A549 (cell line): ENCODE measurements at regions not wholly inside any gene's neighbourhood (a gene's known extent, or its start where the extent isn't known, plus 50 kb on each side); places are given as distances from the start of the nearest gene placed in this dataset.

Source experiments
- ATAC-seq, 2 experiments: fragments of 200-7000 bp in 1 of 2; fragments of >200 bp in 1 of 2; cut with Nextera tagmentation in 1 of 2; cut with Tn5 transposase in 1 of 2; 3 replicates each; pipeline versions ENCODE4 v1.8.0 to v1.9.1; 2018 to 2020; ENCODE audit warnings: mild to moderate bottlenecking in 1 of 2, moderate library complexity in 1 of 2
- CTCF ChIA-PET: fragments of 300-600 bp; sonication (Branson Sonifier 250); formaldehyde crosslinking; extraction: SDS; loops from one replicate; lab custom pipeline; 2021; ENCODE audit warnings: antibody characterized with exemption, inconsistent platforms; lab: Yijun Ruan, JAX
- POLR2A ChIA-PET: fragments of 350-600 bp; formaldehyde crosslinking; extraction: SDS; loops from one replicate; lab custom pipeline; 2021; ENCODE audit warnings: antibody characterized with exemption, inconsistent platforms; lab: Yijun Ruan, JAX
- DNase-seq, 2 experiments: peaks; one replicate each; pipeline versions ENCODE4 v3.0.0 to v3.0.0-alpha.2; 2011 to 2016; ENCODE audit warnings: low read depth in 1 of 2, low spot score in 1 of 2
- FAIRE-seq: peaks from 2 replicates; lab custom pipeline; 2011; peaks lifted over from hg19 to GRCh38; lab: Jason Lieb, UNC
- H3K27ac ChIP-seq, 2 experiments: fragments of >200 bp; sonication (Bioruptor Twin); formaldehyde crosslinking; 3 replicates each; pipeline ENCODE4 v1.5.1; 2016 to 2017
- H3K4me1 ChIP-seq: fragments of >200 bp; sonication (Bioruptor Twin); formaldehyde crosslinking; 3 replicates; pipeline ENCODE4 v1.6.1; 2016
- H3K4me2 ChIP-seq: fragments of >200 bp; sonication (Bioruptor Twin); formaldehyde crosslinking; 3 replicates; pipeline ENCODE4 v1.6.1; 2016
- H3K4me3 ChIP-seq: fragments of >200 bp; sonication (Bioruptor Twin); formaldehyde crosslinking; 3 replicates; pipeline ENCODE4 v1.5.1; 2016
- H3K9me3 ChIP-seq: fragments of >200 bp; sonication (Bioruptor Twin); formaldehyde crosslinking; 3 replicates; pipeline ENCODE4 v1.6.1; 2016
- CBX2 ChIP-seq: fragments of 200-600 bp; sonication (generic); IDR thresholded peaks from 2 replicates; pipeline ENCODE4 v1.6.1; 2016; ENCODE audit warnings: low read depth, mild to moderate bottlenecking, borderline replicate concordance
- EHF ChIP-seq: fragments of 250-450 bp; sonication (Bioruptor Pico); IDR thresholded peaks from 2 replicates; pipeline ENCODE4 v1.5.0; 2020; ENCODE audit warnings: mild to moderate bottlenecking
- EP300 ChIP-seq, 2 experiments: fragments of >200 bp; sonication (Bioruptor Twin); formaldehyde crosslinking; IDR thresholded peaks; 2 replicates in 1 of 2; 3 replicates in 1 of 2; pipeline ENCODE4 v1.6.1; 2016 to 2017
- FOSB ChIP-seq: fragments of 250-450 bp; sonication (Bioruptor Pico); IDR thresholded peaks from 2 replicates; pipeline ENCODE4 v1.5.0; 2020; ENCODE audit warnings: mild to moderate bottlenecking, moderate library complexity
- FOSL2 ChIP-seq, 2 experiments: fragments of 450-650 bp in 1 of 2; fragments of >200 bp in 1 of 2; sonication (Bioruptor Twin) in 1 of 2; formaldehyde crosslinking; IDR thresholded peaks; 2 replicates each; pipeline versions ENCODE4 v1.5.0 to v1.6.1; 2016 to 2020; ENCODE audit warnings: mild to moderate bottlenecking in 1 of 2, moderate library complexity in 1 of 2
- GATA3 ChIP-seq: IDR thresholded peaks from 2 replicates; pipeline ENCODE4 v1.6.1; 2012; ENCODE audit warnings: borderline replicate concordance
- HOXA7 ChIP-seq: fragments of 250-450 bp; sonication (Bioruptor Pico); IDR thresholded peaks from 2 replicates; pipeline ENCODE4 v1.5.0; 2020; ENCODE audit warnings: mild to moderate bottlenecking, moderate library complexity
- HOXB5 ChIP-seq: fragments of 250-450 bp; sonication (Bioruptor Pico); IDR thresholded peaks from 2 replicates; pipeline ENCODE4 v1.5.0; 2020; ENCODE audit warnings: mild to moderate bottlenecking, moderate library complexity
- JUNB ChIP-seq: fragments of >200 bp; sonication (Bioruptor Twin); formaldehyde crosslinking; IDR thresholded peaks from 2 replicates; pipeline ENCODE4 v1.6.1; 2016
- KDM5A ChIP-seq: fragments of 200-600 bp; sonication (generic); IDR thresholded peaks from 2 replicates; pipeline ENCODE4 v1.6.1; 2016; ENCODE audit warnings: antibody characterized with exemption, mild to moderate bottlenecking
- NFE2L2 ChIP-seq: fragments of 150-350 bp; conservative IDR thresholded peaks from 2 replicates; pipeline ENCODE4 v1.6.1; 2014; ENCODE audit warnings: low read length
- SMC3 ChIP-seq: fragments of >200 bp; sonication (Bioruptor Twin); formaldehyde crosslinking; IDR thresholded peaks from 3 replicates; pipeline ENCODE4 v1.6.1; 2018; ENCODE audit warnings: inconsistent platforms
- SREBF2 ChIP-seq: fragments of 450-650 bp; IDR thresholded peaks from 2 replicates; pipeline ENCODE4 v1.6.1; 2014; ENCODE audit warnings: mild to moderate bottlenecking, moderate library complexity
- ZFP36 ChIP-seq: fragments of 450-650 bp; IDR thresholded peaks from 2 replicates; pipeline ENCODE4 v1.6.1; 2014; ENCODE audit warnings: borderline replicate concordance; ENCODE audit not compliant: partially characterized antibody
- ZNF302 ChIP-seq: fragments of 250-450 bp; sonication (Bioruptor Pico); IDR thresholded peaks from 2 replicates; pipeline ENCODE4 v1.9.0; 2021; ENCODE audit warnings: inconsistent platforms, mild to moderate bottlenecking, moderate library complexity
- ZSCAN20 ChIP-seq: fragments of 250-450 bp; sonication (Bioruptor Pico); IDR thresholded peaks from 2 replicates; pipeline ENCODE4 v1.8.0; 2022; ENCODE audit warnings: mild to moderate bottlenecking, moderate library complexity
- WGBS: methylation state at CpG from one replicate; pipeline ENCODE4 v1.1.6; 2017; ENCODE audit errors: missing lambda C conversion rate; 5-methylcytosine and 5-hydroxymethylcytosine counted together
- TF ChIP-seq, protein P1 (sequence below): IDR thresholded peaks from 2 replicates; pipeline ENCODE4 v1.6.1; 2012; ENCODE audit warnings: low read depth, borderline replicate concordance
- TF ChIP-seq, protein P2 (sequence below): fragments of >200 bp; sonication (Bioruptor Twin); formaldehyde crosslinking; IDR thresholded peaks from 3 replicates; pipeline ENCODE4 v1.5.1; 2016
- TF ChIP-seq, protein P3 (sequence below): fragments of 200-600 bp; sonication (generic); IDR thresholded peaks from 2 replicates; pipeline ENCODE4 v1.6.1; 2016; ENCODE audit warnings: antibody characterized with exemption, mild to moderate bottlenecking, moderate library complexity

DNA sequence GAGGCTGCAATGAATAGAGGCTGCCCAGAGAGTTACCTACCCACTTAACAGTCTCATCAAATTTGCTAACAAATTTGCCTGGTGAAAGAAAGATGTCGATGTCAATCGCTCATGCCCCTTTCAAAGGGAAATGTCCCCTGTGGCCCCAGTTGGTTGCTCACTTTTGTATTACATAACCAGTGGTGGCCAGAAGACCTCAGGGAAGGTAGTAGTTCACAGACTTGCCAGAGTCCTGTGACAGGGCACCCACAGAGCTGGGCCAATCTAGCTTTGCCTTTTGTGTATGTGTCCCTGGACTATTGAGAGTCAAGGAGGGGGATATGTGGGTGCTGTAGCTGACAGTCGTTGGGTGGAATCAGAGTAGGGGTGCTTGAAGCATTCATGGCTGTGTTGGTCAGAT lies 70.7 kb upstream of the CCN6 start:
- no peak overlapping the region for H3K4me3 ChIP-seq
- H3K9me3 ChIP-seq: no peaks in the 10 kb centered on the region
- no peak overlapping the region for H3K27ac ChIP-seq
- CTCF ChIA-PET: no interaction called here
- no peak for DNase-seq
- no peak for ATAC-seq
- H3K4me2 ChIP-seq: no peak overlapping the region
- TF ChIP-seq CBX2: no peak
- no peak for TF ChIP-seq ZFP36
- no peak for TF ChIP-seq JUNB
- TF ChIP-seq ZSCAN20 (CRISPR knock-in tag): no peak
- TF ChIP-seq KDM5A: no peak
- no peak for TF ChIP-seq GATA3
- TF ChIP-seq EHF (CRISPR knock-in tag): no peak
- no peak for TF ChIP-seq ZNF302 (CRISPR knock-in tag)
- TF ChIP-seq NFE2L2: no peak
- TF ChIP-seq, protein P1, sequence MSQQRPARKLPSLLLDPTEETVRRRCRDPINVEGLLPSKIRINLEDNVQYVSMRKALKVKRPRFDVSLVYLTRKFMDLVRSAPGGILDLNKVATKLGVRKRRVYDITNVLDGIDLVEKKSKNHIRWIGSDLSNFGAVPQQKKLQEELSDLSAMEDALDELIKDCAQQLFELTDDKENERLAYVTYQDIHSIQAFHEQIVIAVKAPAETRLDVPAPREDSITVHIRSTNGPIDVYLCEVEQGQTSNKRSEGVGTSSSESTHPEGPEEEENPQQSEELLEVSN: no peak
- TF ChIP-seq FOSB (CRISPR knock-in tag): no peak
- TF ChIP-seq EP300 (IDR thresholded peaks at IDR 0.05): no peak
- TF ChIP-seq, protein P2, sequence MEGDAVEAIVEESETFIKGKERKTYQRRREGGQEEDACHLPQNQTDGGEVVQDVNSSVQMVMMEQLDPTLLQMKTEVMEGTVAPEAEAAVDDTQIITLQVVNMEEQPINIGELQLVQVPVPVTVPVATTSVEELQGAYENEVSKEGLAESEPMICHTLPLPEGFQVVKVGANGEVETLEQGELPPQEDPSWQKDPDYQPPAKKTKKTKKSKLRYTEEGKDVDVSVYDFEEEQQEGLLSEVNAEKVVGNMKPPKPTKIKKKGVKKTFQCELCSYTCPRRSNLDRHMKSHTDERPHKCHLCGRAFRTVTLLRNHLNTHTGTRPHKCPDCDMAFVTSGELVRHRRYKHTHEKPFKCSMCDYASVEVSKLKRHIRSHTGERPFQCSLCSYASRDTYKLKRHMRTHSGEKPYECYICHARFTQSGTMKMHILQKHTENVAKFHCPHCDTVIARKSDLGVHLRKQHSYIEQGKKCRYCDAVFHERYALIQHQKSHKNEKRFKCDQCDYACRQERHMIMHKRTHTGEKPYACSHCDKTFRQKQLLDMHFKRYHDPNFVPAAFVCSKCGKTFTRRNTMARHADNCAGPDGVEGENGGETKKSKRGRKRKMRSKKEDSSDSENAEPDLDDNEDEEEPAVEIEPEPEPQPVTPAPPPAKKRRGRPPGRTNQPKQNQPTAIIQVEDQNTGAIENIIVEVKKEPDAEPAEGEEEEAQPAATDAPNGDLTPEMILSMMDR: no peak
- FAIRE-seq: no peak
- POLR2A ChIA-PET: no interaction called here
- no peaks in the 10 kb centered on the region for H3K4me1 ChIP-seq
- WGBS: 35% methylated on average over 3 of the region's 3 CpGs

DNA sequence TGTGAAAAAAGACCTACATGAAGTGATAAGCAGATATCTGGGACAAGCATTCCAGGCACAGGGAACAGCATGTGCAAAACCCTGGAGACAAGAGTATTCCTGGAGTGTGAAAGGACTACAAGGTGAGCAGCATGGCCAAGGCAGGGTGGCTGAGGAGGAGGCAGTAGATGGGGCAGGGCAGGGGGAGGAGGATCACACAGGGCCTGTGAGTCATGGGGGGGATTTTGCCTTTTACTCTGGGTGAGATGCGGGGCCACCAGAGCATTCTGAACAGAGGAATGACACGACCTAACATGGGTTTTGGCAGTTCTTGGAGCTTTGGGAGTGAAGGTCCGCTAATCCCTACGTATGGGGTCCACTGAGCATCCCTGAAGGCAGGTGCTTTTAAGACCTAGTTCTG lies 69.8 kb upstream of the CCN6 start:
- FAIRE-seq (no peak), DNase-seq (no peak), ATAC-seq (no peak)
- H3K27ac ChIP-seq: no peak overlapping the region
- H3K4me3 ChIP-seq: no peak overlapping the region
- H3K4me2 ChIP-seq: no peak overlapping the region
- no peaks in the 10 kb centered on the region for H3K4me1 ChIP-seq
- ChIA-PET CTCF (interaction anchor here (1.5 kb wide), 1 partner anchor 13 kb away, joined by 5 read pairs; no protein-coding TSS in a partner anchor), POLR2A (no interaction called here)
- H3K9me3 ChIP-seq: no peaks in the 10 kb centered on the region
- TF ChIP-seq FOSB (CRISPR knock-in tag) (no peak), HOXB5 (CRISPR knock-in tag) (no peak)
- TF ChIP-seq, protein P2: no peak
- TF ChIP-seq, all 56 proteins: peak for 0
- 65% methylated on average over 3 of the region's 4 CpGs for WGBS

DNA sequence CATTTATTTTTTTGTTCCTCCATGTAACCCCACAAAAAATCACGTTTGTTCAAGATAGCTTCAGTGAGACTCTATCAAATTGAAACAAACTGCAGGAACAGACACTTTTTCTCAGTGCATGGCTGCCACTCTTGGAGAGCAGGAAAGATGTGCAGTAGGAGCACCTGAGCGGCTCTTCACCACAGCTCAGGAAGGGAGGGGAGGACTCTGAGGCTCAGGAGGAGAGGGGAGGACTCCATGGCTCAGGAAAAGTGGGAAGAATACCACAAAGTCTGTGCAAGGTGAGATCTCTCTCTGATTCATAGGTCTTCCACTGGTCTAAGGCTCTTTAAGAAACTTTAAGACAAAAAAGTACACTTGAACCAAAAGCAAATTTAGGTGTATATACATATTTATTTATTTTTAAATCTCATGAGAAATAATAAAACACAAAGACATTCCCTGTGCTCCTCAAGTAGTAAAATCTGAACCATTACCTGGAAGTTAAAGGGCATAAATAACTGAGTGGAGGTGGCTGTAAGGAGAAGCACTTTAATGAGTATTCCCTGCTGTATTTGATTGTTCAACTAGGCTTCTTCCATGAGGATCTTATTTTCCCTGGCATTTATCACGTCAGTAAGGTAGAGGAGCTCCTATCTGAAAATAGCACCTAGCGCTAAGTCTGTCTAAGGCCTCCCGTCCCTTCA lies 69.2 kb upstream of the CCN6 start:
- DNase-seq (no peak), ATAC-seq (no peak)
- Histone ChIP-seq H3K4me3 (no peak overlapping the region), H3K4me2 (no peak overlapping the region), H3K4me1 (no peaks in the 10 kb centered on the region), H3K27ac (no peak overlapping the region), H3K9me3 (no peaks in the 10 kb centered on the region)
- 48% methylated on average over 5 of the region's 5 CpGs for WGBS
- TF ChIP-seq HOXA7 (CRISPR knock-in tag) (no peak), ZNF302 (CRISPR knock-in tag) (no peak), FOSL2 (IDR thresholded peaks at IDR 0.05) (no peak), FOSL2 (CRISPR knock-in tag; IDR thresholded peaks at IDR 0.05) (no peak), SREBF2 (no peak), SMC3 (no peak)
- TF ChIP-seq, protein P3, sequence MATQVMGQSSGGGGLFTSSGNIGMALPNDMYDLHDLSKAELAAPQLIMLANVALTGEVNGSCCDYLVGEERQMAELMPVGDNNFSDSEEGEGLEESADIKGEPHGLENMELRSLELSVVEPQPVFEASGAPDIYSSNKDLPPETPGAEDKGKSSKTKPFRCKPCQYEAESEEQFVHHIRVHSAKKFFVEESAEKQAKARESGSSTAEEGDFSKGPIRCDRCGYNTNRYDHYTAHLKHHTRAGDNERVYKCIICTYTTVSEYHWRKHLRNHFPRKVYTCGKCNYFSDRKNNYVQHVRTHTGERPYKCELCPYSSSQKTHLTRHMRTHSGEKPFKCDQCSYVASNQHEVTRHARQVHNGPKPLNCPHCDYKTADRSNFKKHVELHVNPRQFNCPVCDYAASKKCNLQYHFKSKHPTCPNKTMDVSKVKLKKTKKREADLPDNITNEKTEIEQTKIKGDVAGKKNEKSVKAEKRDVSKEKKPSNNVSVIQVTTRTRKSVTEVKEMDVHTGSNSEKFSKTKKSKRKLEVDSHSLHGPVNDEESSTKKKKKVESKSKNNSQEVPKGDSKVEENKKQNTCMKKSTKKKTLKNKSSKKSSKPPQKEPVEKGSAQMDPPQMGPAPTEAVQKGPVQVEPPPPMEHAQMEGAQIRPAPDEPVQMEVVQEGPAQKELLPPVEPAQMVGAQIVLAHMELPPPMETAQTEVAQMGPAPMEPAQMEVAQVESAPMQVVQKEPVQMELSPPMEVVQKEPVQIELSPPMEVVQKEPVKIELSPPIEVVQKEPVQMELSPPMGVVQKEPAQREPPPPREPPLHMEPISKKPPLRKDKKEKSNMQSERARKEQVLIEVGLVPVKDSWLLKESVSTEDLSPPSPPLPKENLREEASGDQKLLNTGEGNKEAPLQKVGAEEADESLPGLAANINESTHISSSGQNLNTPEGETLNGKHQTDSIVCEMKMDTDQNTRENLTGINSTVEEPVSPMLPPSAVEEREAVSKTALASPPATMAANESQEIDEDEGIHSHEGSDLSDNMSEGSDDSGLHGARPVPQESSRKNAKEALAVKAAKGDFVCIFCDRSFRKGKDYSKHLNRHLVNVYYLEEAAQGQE: no peak
- TF ChIP-seq, all 56 proteins: peak for 0
- ChIA-PET POLR2A (no interaction called here), CTCF (interaction anchor here (1.5 kb wide), 1 partner anchor 12 kb away, joined by 5 read pairs; no protein-coding TSS in a partner anchor)
- no peak for FAIRE-seq
